Mesenchymal stem cell (in vitro differentiated cells and primary cell): ENCODE measurements at regions not wholly inside any gene's neighbourhood (a gene's known extent, or its start where the extent isn't known, plus 50 kb on each side); places are given as distances from the start of the nearest gene placed in this dataset.

Experiments
- DNase-seq: peaks from one replicate; pipeline ENCODE4 v3.0.0-alpha.2; 2013
- H2AFZ ChIP-seq: one replicate; pipeline ENCODE4 v1.6.1; 2013; ENCODE audit warnings: low read depth, mild to moderate bottlenecking, control low read depth, inconsistent platforms, low read length, moderate library complexity
- H2AK5ac ChIP-seq: 2 replicates; pipeline ENCODE4 v1.6.1; 2013; ENCODE audit warnings: low read length, moderate library complexity, mild to moderate bottlenecking, inconsistent platforms; ENCODE audit not compliant: severe bottlenecking
- H2BK120ac ChIP-seq: one replicate; pipeline ENCODE4 v1.6.1; 2013; ENCODE audit warnings: low read depth, mild to moderate bottlenecking, inconsistent platforms, low read length, moderate library complexity
- H2BK12ac ChIP-seq, 2 experiments: one replicate each; pipeline ENCODE4 v1.6.1; 2013; ENCODE audit warnings: inconsistent platforms in 2 of 2, low read length in 2 of 2, mild to moderate bottlenecking in 2 of 2, moderate library complexity in 2 of 2, control low read depth in 1 of 2
- H2BK15ac ChIP-seq: one replicate; pipeline ENCODE4 v1.6.1; 2013; ENCODE audit warnings: mild to moderate bottlenecking, low read depth, inconsistent platforms; ENCODE audit not compliant: poor library complexity, severe bottlenecking
- H2BK5ac ChIP-seq: 2 replicates; pipeline ENCODE4 v1.6.1; 2013; ENCODE audit warnings: low read depth, mild to moderate bottlenecking, low read length, control low read depth, inconsistent platforms; ENCODE audit not compliant: poor library complexity, severe bottlenecking
- H3K14ac ChIP-seq, 2 experiments: one replicate each; pipeline ENCODE4 v1.6.1; 2013; ENCODE audit warnings: inconsistent platforms in 2 of 2, low read length in 2 of 2, control low read depth in 1 of 2, mild to moderate bottlenecking in 1 of 2, moderate library complexity in 1 of 2
- H3K18ac ChIP-seq, 2 experiments: one replicate each; pipeline ENCODE4 v1.6.1; 2013; ENCODE audit warnings: inconsistent platforms in 2 of 2, low read length in 2 of 2, control low read depth in 1 of 2, low read depth in 1 of 2, mild to moderate bottlenecking in 1 of 2
- H3K23ac ChIP-seq, 2 experiments: one replicate each; pipeline ENCODE4 v1.6.1; 2013; ENCODE audit warnings: inconsistent platforms in 2 of 2, low read length in 2 of 2, mild to moderate bottlenecking in 2 of 2, moderate library complexity in 2 of 2, control low read depth in 1 of 2
- H3K27ac ChIP-seq: 2 replicates; pipeline ENCODE4 v1.5.1; 2013; ENCODE audit warnings: mild to moderate bottlenecking, moderate library complexity, low read length, control low read depth, inconsistent platforms; ENCODE audit not compliant: poor library complexity, severe bottlenecking
- H3K27me3 ChIP-seq, 2 experiments: 2 replicates each; pipeline versions ENCODE4 v1.6.1 to v1.7.0; 2013; ENCODE audit warnings: low read length in 2 of 2, mild to moderate bottlenecking in 2 of 2, moderate library complexity in 2 of 2, control low read depth in 1 of 2, inconsistent platforms in 1 of 2; ENCODE audit not compliant: control insufficient read depth in 1 of 2, insufficient read depth in 1 of 2
- H3K36me3 ChIP-seq, 2 experiments: 2 replicates each; pipeline versions ENCODE4 v1.6.1 to v1.7.0; 2013; ENCODE audit warnings: low read length in 2 of 2, control low read depth in 1 of 2, inconsistent platforms in 1 of 2, low read depth in 1 of 2, mild to moderate bottlenecking in 1 of 2; ENCODE audit not compliant: insufficient read depth in 2 of 2, control insufficient read depth in 1 of 2
- H3K4ac ChIP-seq, 2 experiments: one replicate each; pipeline ENCODE4 v1.6.1; 2013; ENCODE audit warnings: inconsistent platforms in 2 of 2, low read length in 2 of 2, mild to moderate bottlenecking in 2 of 2, moderate library complexity in 2 of 2, control low read depth in 1 of 2, low read depth in 1 of 2
- H3K4me1 ChIP-seq: 2 replicates; pipeline ENCODE4 v1.6.1; 2013; ENCODE audit warnings: low read depth, low read length, control low read depth; ENCODE audit not compliant: control insufficient read depth, insufficient read depth
- H3K4me2 ChIP-seq: 2 replicates; pipeline ENCODE4 v1.6.1; 2013; ENCODE audit warnings: low read length, mild to moderate bottlenecking, inconsistent platforms; ENCODE audit not compliant: poor library complexity, severe bottlenecking
- H3K4me3 ChIP-seq, 2 experiments: 2 replicates each; pipeline versions ENCODE4 v1.5.1 to v1.7.0; 2013; ENCODE audit warnings: low read length in 2 of 2, mild to moderate bottlenecking in 2 of 2, control low read depth in 1 of 2, low read depth in 1 of 2; ENCODE audit not compliant: insufficient read depth in 1 of 2
- H3K79me1 ChIP-seq: replicated peaks from 2 replicates; pipeline ENCODE4 v1.6.1; 2013; ENCODE audit warnings: mild to moderate bottlenecking, control low read depth, low read length, inconsistent platforms; ENCODE audit not compliant: poor library complexity, severe bottlenecking
- H3K9ac ChIP-seq: 2 replicates; pipeline ENCODE4 v1.7.0; 2013; ENCODE audit warnings: mild to moderate bottlenecking, low read length, moderate library complexity
- H3K9me3 ChIP-seq: 2 replicates; pipeline ENCODE4 v1.7.0; 2013; ENCODE audit warnings: mild to moderate bottlenecking, low read length; ENCODE audit not compliant: control insufficient read depth
- H4K8ac ChIP-seq: one replicate; pipeline ENCODE4 v1.6.1; 2013; ENCODE audit warnings: inconsistent platforms, mild to moderate bottlenecking, low read length, moderate library complexity
- H4K91ac ChIP-seq: one replicate; pipeline ENCODE4 v1.6.1; 2013; ENCODE audit warnings: mild to moderate bottlenecking, low read length, inconsistent platforms
- WGBS: methylation state at CpG from one replicate; pipeline ENCODE4 v1.1.7; 2013; ENCODE audit warnings: mixed read lengths; 5-methylcytosine and 5-hydroxymethylcytosine counted together

GRCh38 chr2:16546128-16546754 is 119.4 kb downstream of the CYRIA start:
- peaks cover 2 to 3% of the 10 kb centered on the region in 2 experiments for H3K36me3 ChIP-seq
- no peak overlapping the region for H3K27ac ChIP-seq
- DNase-seq = peak; percentile 55
- H3K23ac ChIP-seq = no peak overlapping the region
- no peak overlapping the region for H3K14ac ChIP-seq
- no peak overlapping the region for H2AK5ac ChIP-seq
- H3K27me3 ChIP-seq = no peaks in the 10 kb centered on the region
- no peak overlapping the region for H2BK12ac ChIP-seq
- no peak overlapping the region for H4K8ac ChIP-seq
- no peak overlapping the region for H3K18ac ChIP-seq
- no peak overlapping the region for H2BK15ac ChIP-seq
- WGBS = 65% methylated on average over 2 of the region's 2 CpGs
- no peak overlapping the region for H4K91ac ChIP-seq
- H3K4me1 ChIP-seq = no peaks in the 10 kb centered on the region
- H3K9me3 ChIP-seq = no peaks in the 10 kb centered on the region
- no peak overlapping the region for H2BK5ac ChIP-seq
- no peak overlapping the region for H2BK120ac ChIP-seq
- no peak overlapping the region for H3K4me3 ChIP-seq
- peaks cover under 1% of the 10 kb centered on the region for H3K79me1 ChIP-seq
- H3K9ac ChIP-seq = no peak overlapping the region
- H3K4me2 ChIP-seq = no peak overlapping the region
- no peak overlapping the region for H2AFZ ChIP-seq
- H3K4ac ChIP-seq = no peak overlapping the region

GRCh38 chr2:16538707-16539106 is 126.9 kb downstream of the CYRIA start:
- Histone ChIP-seq H3K27ac (no peak overlapping the region), H3K18ac (no peak overlapping the region), H4K8ac (no peak overlapping the region), H2BK5ac (no peak overlapping the region), H2BK12ac (no peak overlapping the region), H2AK5ac (no peak overlapping the region), H2BK120ac (no peak overlapping the region), H2BK15ac (no peak overlapping the region), H3K4me1 (no peaks in the 10 kb centered on the region), H2AFZ (no peak overlapping the region), H3K27me3 (peaks cover 0 to 5% of the 10 kb centered on the region in 2 experiments), H3K4me2 (no peak overlapping the region), H3K9ac (no peak overlapping the region), H3K4ac (no peak overlapping the region), H3K14ac (no peak overlapping the region), H3K23ac (no peak overlapping the region), H3K36me3 (no peaks in the 10 kb centered on the region), H3K9me3 (no peaks in the 10 kb centered on the region), H4K91ac (no peak overlapping the region), H3K4me3 (no peak overlapping the region), H3K79me1 (no peaks in the 10 kb centered on the region)
- WGBS = 41% methylated on average over 2 of the region's 3 CpGs
- no peak for DNase-seq

GRCh38 chr2:16537347-16537746 is 128.3 kb downstream of the CYRIA start:
- Histone ChIP-seq H3K36me3 (no peaks in the 10 kb centered on the region), H3K18ac (no peak overlapping the region), H3K9me3 (no peaks in the 10 kb centered on the region), H3K14ac (no peak overlapping the region), H3K27me3 (peaks cover 0 to 12% of the 10 kb centered on the region in 2 experiments), H2BK15ac (no peak overlapping the region), H2BK12ac (no peak overlapping the region), H3K4ac (no peak overlapping the region), H2AK5ac (no peak overlapping the region), H3K27ac (no peak overlapping the region), H3K9ac (no peak overlapping the region), H4K8ac (no peak overlapping the region), H3K79me1 (no peaks in the 10 kb centered on the region), H3K4me3 (no peak overlapping the region), H3K23ac (no peak overlapping the region), H4K91ac (no peak overlapping the region), H3K4me2 (no peak overlapping the region), H3K4me1 (no peaks in the 10 kb centered on the region), H2BK5ac (no peak overlapping the region), H2AFZ (no peak overlapping the region), H2BK120ac (no peak overlapping the region)
- WGBS = 78% methylated on average over 5 of the region's 5 CpGs
- DNase-seq = no peak

GRCh38 chr2:16526193-16526592 is 139.4 kb downstream of the CYRIA start:
- no peak overlapping the region for H3K27ac ChIP-seq
- H3K23ac ChIP-seq = no peak overlapping the region
- no peak overlapping the region for H3K4me2 ChIP-seq
- no peak overlapping the region for H3K18ac ChIP-seq
- no peaks in the 10 kb centered on the region for H3K9me3 ChIP-seq
- H2BK12ac ChIP-seq = no peak overlapping the region
- H3K27me3 ChIP-seq = peaks cover 54 to 63% of the 10 kb centered on the region in 2 experiments
- H2BK15ac ChIP-seq = no peak overlapping the region
- no peak overlapping the region for H2BK5ac ChIP-seq
- WGBS = 89% methylated on average over 1 of the region's 1 CpG
- H2AFZ ChIP-seq = no peak overlapping the region
- H3K9ac ChIP-seq = no peak overlapping the region
- DNase-seq = no peak
- no peaks in the 10 kb centered on the region for H3K36me3 ChIP-seq
- no peak overlapping the region for H2BK120ac ChIP-seq
- no peak overlapping the region for H2AK5ac ChIP-seq
- H3K79me1 ChIP-seq = no peaks in the 10 kb centered on the region
- no peak overlapping the region for H4K8ac ChIP-seq
- H3K4me3 ChIP-seq = no peak overlapping the region
- no peak overlapping the region for H3K14ac ChIP-seq
- no peak overlapping the region for H4K91ac ChIP-seq
- peaks cover 3% of the 10 kb centered on the region for H3K4me1 ChIP-seq
- no peak overlapping the region for H3K4ac ChIP-seq
